GM12891 (cell line): ENCODE measurements at regions not wholly inside any gene's neighbourhood (a gene's known extent, or its start where the extent isn't known, plus 50 kb on each side); places are given as distances from the start of the nearest gene placed in this dataset.

Experiments
- DNase-seq: peaks from one replicate; pipeline ENCODE4 v3.0.0; 2011; ENCODE audit warnings: low spot score; ENCODE audit not compliant: insufficient read length
- FAIRE-seq: peaks from 2 replicates; lab custom pipeline; 2011; peaks lifted over from hg19 to GRCh38; lab: Jason Lieb, UNC
- PAX5 ChIP-seq: IDR thresholded peaks from 2 replicates; pipeline ENCODE4 v1.6.1; 2011; ENCODE audit warnings: low read length, moderate library complexity, mild to moderate bottlenecking; ENCODE audit not compliant: insufficient read depth, severe bottlenecking
- POLR2A ChIP-seq: IDR thresholded peaks from 2 replicates; pipeline ENCODE4 v1.6.1; 2011; ENCODE audit warnings: low read depth, low read length, control low read depth
- POLR2AphosphoS5 ChIP-seq: IDR thresholded peaks from 2 replicates; pipeline ENCODE4 v1.6.1; 2011; ENCODE audit warnings: low read depth, low read length, control low read depth
- POU2F2 ChIP-seq: IDR thresholded peaks from 2 replicates; pipeline ENCODE4 v1.6.1; 2011; ENCODE audit warnings: low read depth, mild to moderate bottlenecking, control low read depth, low read length, moderate library complexity
- SPI1 ChIP-seq: IDR thresholded peaks from 2 replicates; pipeline ENCODE4 v1.6.1; 2011; ENCODE audit warnings: low read depth, low read length, control low read depth
- TAF1 ChIP-seq: IDR thresholded peaks from 2 replicates; pipeline ENCODE4 v1.6.1; 2011; ENCODE audit warnings: low read depth, low read length, control low read depth

DNA sequence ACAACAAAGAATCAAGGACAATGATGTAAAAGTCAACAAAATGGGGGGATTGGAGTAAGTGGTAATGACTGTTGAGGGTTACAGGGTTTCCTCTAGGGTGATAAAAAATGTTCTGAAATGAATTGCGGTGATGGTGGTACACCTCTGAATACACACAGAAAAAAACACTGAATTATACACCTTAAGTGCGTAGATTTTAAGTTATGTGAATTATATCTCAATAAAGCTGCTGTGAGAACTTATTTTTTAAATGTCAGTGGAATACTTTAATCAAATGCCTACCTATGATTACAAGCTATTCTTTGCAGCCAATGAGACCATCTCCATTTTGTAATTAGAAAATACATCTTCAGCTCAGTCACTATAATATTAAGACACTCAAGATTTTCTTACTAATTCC, 53.5 kb downstream of the ZNF608 start:
- TF ChIP-seq POLR2A (no peak), POLR2AphosphoS5 (no peak), TAF1 (no peak), PAX5 (no peak), SPI1 (no peak), POU2F2 (no peak)
- DNase-seq (no peak), FAIRE-seq (no peak)

DNA sequence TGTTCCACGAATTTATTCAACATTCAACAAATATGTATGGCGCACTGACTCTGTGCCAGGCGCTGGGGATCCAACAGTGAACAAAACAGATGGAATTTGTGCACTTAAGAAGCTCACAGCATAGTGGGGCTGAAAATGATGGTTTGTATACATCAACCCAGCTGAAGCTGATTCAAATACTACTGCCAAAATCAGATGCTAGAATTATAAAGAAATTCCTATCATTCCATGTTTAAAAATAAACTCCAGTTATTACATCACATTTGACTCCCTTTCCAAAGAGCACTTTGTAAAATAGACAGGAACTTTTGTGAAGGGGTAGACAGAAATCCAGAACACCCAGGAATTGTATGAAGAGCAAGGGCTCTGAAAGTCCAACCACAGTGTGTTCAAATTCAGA, 54.1 kb downstream of the ZNF608 start:
- DNase-seq (no peak), FAIRE-seq (no peak)
- TF ChIP-seq POLR2A, result no peak
- no peak for TF ChIP-seq POLR2AphosphoS5
- TF ChIP-seq SPI1, result no peak
- no peak for TF ChIP-seq PAX5
- TF ChIP-seq POU2F2, result no peak
- TF ChIP-seq TAF1, result no peak

GRCh38 chr5:124689653-124690052, 56.8 kb downstream of the ZNF608 start:
- no peak for DNase-seq
- no peak for TF ChIP-seq TAF1
- TF ChIP-seq POU2F2, result no peak
- no peak for TF ChIP-seq PAX5
- no peak for TF ChIP-seq SPI1
- no peak for TF ChIP-seq POLR2A
- TF ChIP-seq POLR2AphosphoS5, result no peak
- FAIRE-seq, result no peak

- no peak for TF ChIP-seq POU2F2
- TF ChIP-seq POLR2A, result no peak
- DNase-seq (no peak), FAIRE-seq (peak; percentile 35)
These were observed 60.0 kb downstream of the ZNF608 start for GRCh38 chr5:124686239-124687004.

GRCh38 chr5:124685404-124685930, 61.0 kb downstream of the ZNF608 start:
- no peak for TF ChIP-seq POLR2AphosphoS5
- TF ChIP-seq POLR2A, result no peak
- TF ChIP-seq POU2F2, result no peak
- TF ChIP-seq PAX5, result no peak
- TF ChIP-seq TAF1, result no peak
- TF ChIP-seq SPI1, result no peak
- FAIRE-seq (no peak), DNase-seq (no peak)

DNA sequence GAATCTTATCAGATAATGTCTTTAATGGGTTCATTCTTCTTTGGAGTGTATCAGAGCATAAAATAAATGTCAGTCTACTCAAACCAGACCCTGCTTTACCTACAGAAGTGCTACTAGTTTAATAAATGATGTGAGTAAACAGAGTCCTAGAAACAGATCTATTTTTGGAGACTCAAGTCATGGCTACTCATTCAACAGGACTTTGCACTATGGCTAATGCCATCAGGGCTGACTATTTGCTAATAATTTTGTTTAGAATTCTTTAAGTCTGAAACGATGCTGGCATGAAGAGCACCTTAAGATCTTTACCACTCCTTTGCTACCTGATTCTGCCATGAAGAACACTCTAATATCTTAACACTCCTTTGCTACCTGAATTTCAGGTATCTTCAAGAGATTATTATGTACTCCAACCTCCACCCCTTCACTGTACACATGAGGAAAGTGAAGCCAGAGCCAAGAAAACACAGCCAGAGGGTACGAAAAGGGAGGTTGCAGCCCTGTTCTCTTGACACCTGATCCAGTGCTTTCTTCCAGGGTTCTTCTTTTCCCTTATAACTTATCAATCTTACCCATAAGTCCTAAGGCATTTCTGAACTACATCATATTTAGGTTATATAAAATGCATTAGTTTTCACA, 62.4 kb downstream of the ZNF608 start:
- no peak for TF ChIP-seq POLR2A
- no peak for TF ChIP-seq TAF1
- no peak for TF ChIP-seq POU2F2
- TF ChIP-seq SPI1, result no peak
- TF ChIP-seq POLR2AphosphoS5, result no peak
- no peak for TF ChIP-seq PAX5
- FAIRE-seq (no peak), DNase-seq (no peak)

DNA sequence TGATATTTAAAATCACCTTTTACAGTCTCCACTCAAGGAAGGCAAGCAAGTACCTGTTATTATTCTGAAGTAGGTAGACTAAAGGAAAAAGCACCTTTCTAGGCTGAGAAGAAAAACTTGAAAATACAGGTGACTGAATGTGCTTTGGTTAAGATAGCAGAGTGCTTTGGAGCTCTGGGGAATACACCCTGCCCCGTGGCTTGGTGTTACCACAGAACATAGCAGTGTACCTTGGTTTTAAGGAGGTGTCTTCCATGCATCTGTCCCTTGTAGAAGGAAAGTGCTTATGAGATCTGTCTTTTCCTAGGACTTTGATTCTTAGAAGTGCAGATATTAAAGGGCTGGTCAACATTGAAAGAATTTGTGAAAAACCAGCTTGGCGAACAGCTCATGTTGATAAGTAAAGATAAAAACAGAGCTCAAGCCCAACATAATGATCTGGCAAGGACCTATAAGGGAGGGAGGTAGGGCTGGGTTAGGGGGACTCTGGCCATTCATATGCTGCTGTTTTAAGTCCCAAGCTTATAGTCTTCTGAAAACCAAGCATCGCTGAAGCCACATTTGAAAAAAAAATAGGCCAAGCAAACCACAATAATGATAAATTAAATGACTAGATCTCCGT, 66.8 kb downstream of the ZNF608 start:
- TF ChIP-seq POLR2AphosphoS5 (no peak), SPI1 (no peak), TAF1 (no peak), POLR2A (no peak), POU2F2 (no peak), PAX5 (no peak)
- no peak for DNase-seq
- no peak for FAIRE-seq

DNA sequence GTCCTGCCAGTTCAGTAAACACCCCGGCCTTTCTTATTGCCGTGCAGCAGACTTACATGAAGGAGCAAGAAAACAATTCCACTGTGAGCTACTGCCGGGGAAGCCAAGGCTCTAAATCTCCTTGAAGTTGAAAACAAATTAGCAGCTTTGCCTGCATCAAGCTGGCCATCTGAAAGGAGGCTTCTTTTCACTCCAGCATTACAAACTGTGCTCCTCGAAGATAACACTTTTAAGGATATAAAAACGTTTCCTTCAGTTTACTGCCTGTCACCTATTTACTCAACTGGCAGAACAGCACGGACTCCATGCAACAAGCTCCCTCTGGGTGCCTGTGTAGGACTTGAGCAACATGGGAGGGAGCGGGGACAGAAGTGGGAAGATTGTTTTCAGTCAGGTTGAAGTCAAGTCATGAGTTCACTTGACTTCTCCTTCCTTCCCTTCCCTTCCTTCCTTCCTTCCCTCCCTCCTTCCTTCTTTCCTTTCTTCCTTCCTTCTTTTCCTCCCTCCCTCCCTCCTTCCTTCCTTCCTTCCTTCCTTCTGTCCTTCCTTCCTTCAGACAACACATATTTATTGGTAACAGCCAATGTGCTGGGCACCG, 67.4 kb downstream of the ZNF608 start:
- DNase-seq (no peak), FAIRE-seq (no peak)
- TF ChIP-seq POLR2A, result no peak
- no peak for TF ChIP-seq PAX5
- TF ChIP-seq POU2F2, result no peak
- no peak for TF ChIP-seq TAF1
- TF ChIP-seq POLR2AphosphoS5, result no peak
- no peak for TF ChIP-seq SPI1

DNA sequence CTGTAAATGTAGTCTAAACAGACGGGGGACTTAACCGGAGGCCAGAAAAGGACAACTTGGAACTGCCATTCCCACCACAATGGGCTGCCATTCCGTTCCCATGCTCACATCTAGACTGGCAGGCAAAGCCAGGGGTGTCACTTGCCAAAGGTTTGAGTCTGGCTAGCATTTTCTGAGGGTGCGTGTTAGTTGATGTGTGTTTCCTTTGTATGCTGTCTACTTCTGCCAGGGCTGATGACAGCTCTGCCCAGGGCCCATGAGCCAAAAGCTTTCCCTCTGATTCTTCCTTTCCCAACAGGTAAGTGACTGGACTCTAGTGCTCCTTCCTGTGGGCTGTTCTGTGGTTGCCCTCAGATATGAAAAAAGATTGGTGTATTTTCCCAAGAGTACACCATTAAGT, 68.0 kb downstream of the ZNF608 start:
- FAIRE-seq, result no peak
- TF ChIP-seq PAX5 (no peak), POLR2AphosphoS5 (no peak), TAF1 (no peak), POU2F2 (no peak), POLR2A (no peak), SPI1 (no peak)
- DNase-seq, result no peak
